Stomach (tissue), 4 donors: ENCODE measurements at regions not wholly inside any gene's neighbourhood (a gene's known extent, or its start where the extent isn't known, plus 50 kb on each side); places are given as distances from the start of the nearest gene placed in this dataset.

ENCODE experiments used
- CTCF ChIP-seq, 7 experiments: fragments of 450-650 bp in 4 of 7; fragments of 200-600 bp in 3 of 7; sonication (generic) in 3 of 7; IDR thresholded peaks; one replicate each; pipeline ENCODE4 v1.5.1; 2016 to 2019; ENCODE audit warnings: antibody characterized with exemption in 7 of 7, control low read depth in 2 of 7, mild to moderate bottlenecking in 1 of 7
- EP300 ChIP-seq: sonication (generic); formaldehyde crosslinking; IDR thresholded peaks from one replicate; pipeline ENCODE4 v1.6.1; 2017; ENCODE audit warnings: antibody characterized with exemption
- POLR2AphosphoS5 ChIP-seq, 3 donors: sonication (generic); formaldehyde crosslinking; IDR thresholded peaks; one replicate each; pipeline ENCODE4 v1.6.1; 2016; ENCODE audit warnings: antibody characterized with exemption in 3 of 3

DNA sequence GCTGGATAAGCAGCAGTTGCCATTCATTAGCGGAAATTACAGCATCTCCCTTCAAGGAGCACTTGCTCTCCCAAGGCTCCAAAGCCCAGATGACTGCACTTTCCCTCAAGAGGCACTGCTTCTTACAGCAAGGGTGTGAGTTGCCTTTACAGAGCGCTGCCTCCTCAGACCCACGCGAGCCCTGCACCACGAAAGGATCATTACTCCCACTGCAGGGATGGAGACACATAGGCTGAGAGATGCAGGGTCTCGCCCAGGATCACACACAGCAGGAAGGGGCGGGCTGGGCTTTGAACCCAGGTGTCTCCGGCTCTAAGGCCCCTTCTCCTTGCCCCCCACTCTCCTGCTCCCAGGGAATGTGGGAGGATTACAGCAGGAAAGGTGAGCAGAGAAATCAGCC lies 405.5 kb downstream of the MATN1 start:
- TF ChIP-seq CTCF (IDR thresholded peaks at IDR 0.05): no peak
- TF ChIP-seq POLR2AphosphoS5 (IDR thresholded peaks at IDR 0.05): no peak
- TF ChIP-seq EP300: no peak
